T-helper 17 cell (primary cell): ENCODE measurements at regions not wholly inside any gene's neighbourhood (a gene's known extent, or its start where the extent isn't known, plus 50 kb on each side); places are given as distances from the start of the nearest gene placed in this dataset.
"Not testable (repeated sequence)": the region's sequence is repeated elsewhere in the genome, so short reads cannot be mapped to it uniquely, and the experiment has no call there.

Experiments used
- ATAC-seq: fragments of 150-1000 bp; cut with Tn5 transposase; 2 replicates; pipeline ENCODE4 v1.10.0; 2021; ENCODE audit warnings: mild to moderate bottlenecking, moderate library complexity
- DNase-seq, 3 donors: peaks; one replicate each; pipeline versions ENCODE4 v3.0.0 to v3.0.0-alpha.2; 2020 to 2021
- H3K9me3 ChIP-seq: one replicate; pipeline ENCODE4 v1.7.0; 2013; ENCODE audit warnings: low read length, mild to moderate bottlenecking; ENCODE audit not compliant: control insufficient read depth, poor library complexity, severe bottlenecking
- H3K27ac Mint-ChIP-seq: one replicate; pipeline ENCODE4 v1.8.0; 2022; ENCODE audit warnings: mild to moderate bottlenecking, moderate library complexity, mixed read lengths
- H3K27me3 Mint-ChIP-seq: one replicate; pipeline ENCODE4 v1.8.0; 2022; ENCODE audit warnings: mixed read lengths
- H3K36me3 Mint-ChIP-seq: one replicate; pipeline ENCODE4 v1.8.0; 2022; ENCODE audit warnings: low read depth, mixed read lengths
- H3K4me1 Mint-ChIP-seq: one replicate; pipeline ENCODE4 v1.8.0; 2022; ENCODE audit warnings: mild to moderate bottlenecking, mixed read lengths
- H3K4me3 Mint-ChIP-seq: one replicate; pipeline ENCODE4 v1.8.0; 2022; ENCODE audit warnings: mild to moderate bottlenecking, moderate library complexity, mixed read lengths

GRCh38 chr9:63450836-63451235 lies 1834.2 kb downstream of the FOXD4L5 start:
- ATAC-seq, H3K36me3 Mint-ChIP-seq, H3K4me3 Mint-ChIP-seq, H3K4me1 Mint-ChIP-seq, H3K27me3 Mint-ChIP-seq, H3K27ac Mint-ChIP-seq, H3K9me3 ChIP-seq: not testable (repeated sequence)
- DNase-seq: peak in 2 of 3 donors; percentile 2 to 7

DNA sequence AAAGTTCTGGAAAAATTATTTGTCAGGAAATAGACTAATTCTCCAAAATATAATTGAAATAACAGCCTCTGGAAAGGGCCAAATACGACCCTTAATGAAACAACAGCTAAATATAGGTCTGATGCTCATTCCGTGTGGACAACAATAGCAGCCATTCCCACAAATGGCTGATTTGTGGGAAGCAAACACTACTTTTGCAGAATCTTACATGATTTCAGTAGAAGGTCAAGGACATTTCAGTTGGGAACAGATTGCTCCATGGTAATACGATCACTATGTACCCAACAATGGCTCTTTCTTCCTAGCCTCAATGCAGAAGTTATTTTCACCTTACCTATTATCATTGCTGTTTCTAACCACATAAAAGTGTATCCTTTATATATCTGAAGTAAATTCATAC lies 1859.9 kb downstream of the FOXD4L5 start:
- H3K27me3 Mint-ChIP-seq, H3K27ac Mint-ChIP-seq, H3K4me3 Mint-ChIP-seq, H3K36me3 Mint-ChIP-seq, H3K4me1 Mint-ChIP-seq, H3K9me3 ChIP-seq, DNase-seq, ATAC-seq: not testable (repeated sequence)

DNA sequence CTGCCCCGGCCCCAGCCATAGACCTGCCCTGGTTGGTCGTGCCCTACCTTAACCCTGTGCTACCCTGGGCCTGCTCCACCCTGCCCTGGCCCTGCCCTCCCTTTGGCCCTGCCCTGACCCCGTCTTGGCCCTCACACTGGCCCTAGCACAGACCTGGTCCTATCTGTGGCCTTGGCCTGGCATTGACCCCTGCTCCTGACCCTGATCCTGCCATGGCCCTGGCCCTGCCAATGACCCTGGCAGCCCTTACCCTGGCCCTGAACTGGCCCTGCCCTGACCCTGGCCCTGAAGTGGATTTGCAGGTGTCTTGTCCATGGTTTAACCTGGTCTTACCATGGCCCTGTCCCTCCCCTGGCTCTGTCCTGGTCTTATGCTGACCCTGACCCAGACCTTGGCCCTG lies 1894.1 kb downstream of the FOXD4L5 start:
- H3K27me3 Mint-ChIP-seq, H3K9me3 ChIP-seq, H3K36me3 Mint-ChIP-seq, H3K27ac Mint-ChIP-seq, H3K4me3 Mint-ChIP-seq, DNase-seq, H3K4me1 Mint-ChIP-seq, ATAC-seq: not testable (repeated sequence)

DNA sequence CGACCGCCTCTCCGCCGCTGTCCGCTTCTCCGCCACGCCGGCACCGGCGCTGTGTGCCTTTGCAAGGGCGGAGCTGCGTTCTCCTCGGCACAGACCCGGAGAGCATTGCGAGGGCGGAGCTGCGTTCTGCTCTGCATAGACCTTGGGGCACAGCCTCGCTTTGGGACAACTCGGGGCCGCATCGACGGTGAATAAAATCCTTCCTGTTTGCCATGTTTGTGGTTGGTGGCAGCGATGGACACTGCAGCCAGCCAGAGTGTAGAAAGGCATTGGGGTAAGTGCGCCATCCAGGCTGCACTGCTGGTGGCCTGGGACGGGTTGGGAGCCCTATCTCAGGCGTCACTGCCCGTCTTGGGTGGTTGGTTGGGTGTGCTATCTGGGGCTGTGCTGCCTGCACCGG lies 1899.5 kb downstream of the FOXD4L5 start:
- H3K36me3 Mint-ChIP-seq, ATAC-seq, H3K27ac Mint-ChIP-seq, H3K9me3 ChIP-seq, H3K4me1 Mint-ChIP-seq, DNase-seq, H3K27me3 Mint-ChIP-seq: not testable (repeated sequence)
- peak overlapping the region; percentile 41 for H3K4me3 Mint-ChIP-seq

GRCh38 chr9:63379864-63380263 lies 1905.1 kb downstream of the FOXD4L5 start:
- H3K4me3 Mint-ChIP-seq, DNase-seq, H3K27ac Mint-ChIP-seq, H3K36me3 Mint-ChIP-seq, H3K9me3 ChIP-seq, H3K4me1 Mint-ChIP-seq, ATAC-seq, H3K27me3 Mint-ChIP-seq: not testable (repeated sequence)

DNA sequence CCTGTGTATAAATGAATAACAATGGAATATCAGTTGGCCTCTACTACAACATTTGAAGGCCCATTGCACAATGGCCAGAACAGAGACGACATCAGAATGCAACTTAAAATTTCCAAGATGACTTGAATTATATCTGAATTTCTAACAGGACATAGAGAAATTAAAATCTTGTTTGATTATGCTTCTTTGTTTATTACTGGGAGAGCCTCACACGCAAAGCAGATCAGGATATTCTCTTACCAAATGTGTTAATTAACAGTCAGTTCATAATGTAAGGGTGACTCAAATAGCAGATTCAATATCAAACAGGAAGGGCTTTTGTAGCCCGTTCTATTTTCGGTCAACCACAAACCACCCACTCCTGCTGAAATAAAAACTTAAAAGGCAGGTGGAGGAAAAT lies 1930.8 kb downstream of the FOXD4L5 start:
- ATAC-seq, H3K27ac Mint-ChIP-seq, H3K4me1 Mint-ChIP-seq, H3K27me3 Mint-ChIP-seq, DNase-seq, H3K36me3 Mint-ChIP-seq, H3K9me3 ChIP-seq: not testable (repeated sequence)
- peak overlapping the region; percentile 66 for H3K4me3 Mint-ChIP-seq

- H3K27ac Mint-ChIP-seq, DNase-seq: not testable (repeated sequence)
These were observed 1937.7 kb downstream of the FOXD4L5 start for GRCh38 chr9:63347347-63347746.

DNA sequence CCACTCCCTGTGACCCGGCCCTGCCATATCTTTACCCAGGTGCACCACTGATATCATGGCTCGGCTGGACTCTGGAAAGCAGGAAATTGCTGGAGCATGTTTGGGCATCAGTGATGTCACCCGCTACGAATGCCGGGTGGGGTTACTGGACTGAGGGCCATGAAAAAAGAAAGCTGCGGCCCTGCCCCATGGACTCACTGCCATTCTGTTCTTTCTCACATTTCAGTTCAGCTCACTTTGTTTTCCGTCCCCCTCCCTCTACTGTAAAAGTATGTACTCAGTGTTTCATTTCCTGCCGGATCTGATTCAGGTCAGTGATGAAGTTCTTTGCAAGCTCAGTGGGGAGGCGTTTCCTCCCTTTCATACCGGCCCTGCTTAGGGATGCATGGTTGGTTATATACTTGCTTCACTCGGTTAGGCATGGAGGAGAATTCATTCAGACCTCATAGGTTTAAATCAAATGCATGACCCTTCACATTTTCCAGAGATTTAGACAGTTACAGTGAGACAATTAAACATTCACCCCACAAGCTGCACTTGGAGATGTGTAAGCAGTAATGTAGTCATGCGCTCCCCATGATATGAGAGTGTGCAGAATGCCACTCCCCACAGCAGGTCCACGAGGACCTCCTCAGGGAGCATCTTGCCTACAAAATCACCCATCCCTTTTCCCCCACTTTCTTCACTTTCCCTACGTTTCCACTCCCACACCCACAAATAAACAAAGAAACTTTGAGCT lies 1938.5 kb downstream of the FOXD4L5 start:
- not testable (repeated sequence) for ATAC-seq, H3K9me3 ChIP-seq, DNase-seq, H3K4me1 Mint-ChIP-seq, H3K27me3 Mint-ChIP-seq, H3K36me3 Mint-ChIP-seq
- Mint-ChIP-seq H3K4me3 (peak overlapping the region; percentile 28), H3K27ac (peak overlapping the region; percentile 30)

More at GRCh38 chr9:63347347-63347746, 1937.7 kb downstream of the FOXD4L5 start:
- H3K27me3 Mint-ChIP-seq, H3K4me3 Mint-ChIP-seq, H3K9me3 ChIP-seq, ATAC-seq, H3K36me3 Mint-ChIP-seq, H3K4me1 Mint-ChIP-seq: not testable (repeated sequence)

DNA sequence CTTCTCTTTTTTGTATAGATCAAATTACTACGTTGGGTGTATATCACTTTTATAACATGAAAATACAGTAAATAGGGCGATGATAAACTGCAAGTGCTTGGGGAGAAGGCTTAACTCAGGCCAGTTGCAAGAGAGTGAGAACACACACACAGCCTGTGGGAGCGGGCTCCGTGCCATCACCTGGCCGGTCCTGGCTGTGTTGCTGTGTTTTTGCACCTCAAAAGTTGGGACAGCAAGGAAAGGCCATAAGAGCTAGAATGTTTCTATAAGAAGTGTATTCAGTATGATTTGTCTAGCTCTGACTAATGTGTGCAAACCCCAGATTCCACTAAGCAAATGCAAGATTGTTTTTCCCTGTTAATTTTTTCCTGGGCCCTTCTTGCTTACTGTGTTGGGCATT lies 1940.6 kb downstream of the FOXD4L5 start:
- not testable (repeated sequence) for H3K27ac Mint-ChIP-seq, H3K27me3 Mint-ChIP-seq, H3K4me1 Mint-ChIP-seq, H3K9me3 ChIP-seq, DNase-seq, ATAC-seq, H3K4me3 Mint-ChIP-seq, H3K36me3 Mint-ChIP-seq

DNA sequence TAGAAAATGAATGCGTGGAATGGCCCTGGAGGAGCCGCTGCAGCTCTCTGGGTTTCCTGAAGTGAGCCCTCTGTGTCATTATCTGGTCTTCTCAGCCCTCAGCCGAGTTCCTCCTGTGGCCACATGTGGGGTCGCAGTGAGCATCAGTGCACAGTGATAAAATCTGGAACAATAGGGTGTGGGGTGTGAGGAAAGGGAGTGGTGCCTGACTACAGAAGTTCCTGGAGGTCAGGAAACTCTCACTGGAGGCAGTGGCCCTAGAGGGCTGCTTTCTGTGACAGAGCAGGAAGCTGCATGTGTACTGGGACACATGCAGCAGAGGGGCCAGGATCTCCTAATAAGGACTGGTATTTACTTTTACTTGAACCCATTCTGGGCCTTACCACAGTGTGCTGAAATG lies 1942.5 kb downstream of the FOXD4L5 start:
- not testable (repeated sequence) for ATAC-seq, H3K4me3 Mint-ChIP-seq, H3K9me3 ChIP-seq, H3K36me3 Mint-ChIP-seq, H3K27ac Mint-ChIP-seq, DNase-seq, H3K27me3 Mint-ChIP-seq
- H3K4me1 Mint-ChIP-seq: peaks cover 11% of the 10 kb centered on the region

GRCh38 chr9:63337899-63338604 lies 1947.0 kb downstream of the FOXD4L5 start:
- ATAC-seq: not testable (repeated sequence)

DNA sequence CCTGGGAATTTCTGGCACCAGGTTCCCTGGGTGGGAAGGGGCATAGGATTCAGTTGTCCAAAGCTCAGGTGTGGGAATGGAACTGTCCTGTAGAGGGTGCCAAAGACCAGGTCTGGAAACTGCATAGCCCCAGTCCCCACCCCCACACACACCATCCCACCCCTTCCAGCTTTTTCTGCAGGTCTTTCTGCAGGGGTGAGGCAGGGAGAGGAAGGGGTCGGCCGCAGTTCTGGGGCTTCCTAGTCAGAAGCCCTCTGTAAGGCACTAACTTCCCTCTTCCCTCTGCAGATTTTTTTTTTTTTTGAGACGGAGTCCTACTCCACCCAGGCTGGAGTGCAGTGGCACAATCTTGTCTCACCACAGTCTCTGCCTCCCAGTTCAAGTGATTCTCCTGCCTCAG lies 1949.7 kb downstream of the FOXD4L5 start:
- not testable (repeated sequence) for H3K4me3 Mint-ChIP-seq, H3K4me1 Mint-ChIP-seq, H3K9me3 ChIP-seq, DNase-seq, ATAC-seq, H3K27ac Mint-ChIP-seq, H3K27me3 Mint-ChIP-seq, H3K36me3 Mint-ChIP-seq

More at GRCh38 chr9:63337899-63338604, 1947.0 kb downstream of the FOXD4L5 start:
- not testable (repeated sequence) for H3K4me3 Mint-ChIP-seq, H3K27me3 Mint-ChIP-seq, DNase-seq, H3K4me1 Mint-ChIP-seq, H3K36me3 Mint-ChIP-seq, H3K9me3 ChIP-seq
- H3K27ac Mint-ChIP-seq: peak overlapping the region; percentile 2

GRCh38 chr9:63334187-63334586 lies 1950.8 kb downstream of the FOXD4L5 start:
- not testable (repeated sequence) for H3K4me3 Mint-ChIP-seq, H3K27me3 Mint-ChIP-seq, H3K9me3 ChIP-seq, DNase-seq, H3K4me1 Mint-ChIP-seq, ATAC-seq, H3K27ac Mint-ChIP-seq, H3K36me3 Mint-ChIP-seq

- not testable (repeated sequence) for H3K9me3 ChIP-seq, H3K4me3 Mint-ChIP-seq, ATAC-seq, H3K36me3 Mint-ChIP-seq, H3K27me3 Mint-ChIP-seq, DNase-seq, H3K27ac Mint-ChIP-seq, H3K4me1 Mint-ChIP-seq
These were observed 1951.9 kb downstream of the FOXD4L5 start for GRCh38 chr9:63333083-63333482.
